ENCODE measurements at regions not wholly inside any gene's neighbourhood (a gene's known extent, or its start where the extent isn't known, plus 50 kb on each side); places are given as distances from the start of the nearest gene placed in this dataset.
"Not testable (repeated sequence)": the region's sequence is repeated elsewhere in the genome, so short reads cannot be mapped to it uniquely, and the experiment has no call there.

GRCh38 chr5:91535499-91535898, 152.4 kb upstream of the ARRDC3 start:
- no peak for DNase-seq

- no peak for DNase-seq
Observed at GRCh38 chr5:91534332-91534731, 151.2 kb upstream of the ARRDC3 start.

GRCh38 chr5:91532779-91533178, 149.7 kb upstream of the ARRDC3 start:
- no peak for DNase-seq

GRCh38 chr5:91532281-91532680, 149.2 kb upstream of the ARRDC3 start:
- DNase-seq: no peak

GRCh38 chr5:91528831-91529230, 145.7 kb upstream of the ARRDC3 start:
- DNase-seq: no peak

- no peak for DNase-seq
Observed at GRCh38 chr5:91521785-91522184, 138.7 kb upstream of the ARRDC3 start.

GRCh38 chr5:91521334-91521733, 138.2 kb upstream of the ARRDC3 start:
- DNase-seq: no peak

- DNase-seq: no peak
Observed at GRCh38 chr5:91514400-91514799, 131.3 kb upstream of the ARRDC3 start.

- DNase-seq: no peak
Observed at GRCh38 chr5:91503321-91503720, 120.2 kb upstream of the ARRDC3 start.

- DNase-seq: no peak
Observed at GRCh38 chr5:91500758-91501157, 117.6 kb upstream of the ARRDC3 start.

GRCh38 chr5:91499943-91500531, 116.9 kb upstream of the ARRDC3 start:
- DNase-seq: no peak

GRCh38 chr5:91495699-91496098, 112.6 kb upstream of the ARRDC3 start:
- no peak for DNase-seq

GRCh38 chr5:91494447-91494996, 111.4 kb upstream of the ARRDC3 start:
- no peak for DNase-seq

GRCh38 chr5:91493086-91493485, 110.0 kb upstream of the ARRDC3 start:
- no peak for DNase-seq

GRCh38 chr5:91491229-91491628, 108.1 kb upstream of the ARRDC3 start:
- no peak for DNase-seq

- DNase-seq: no peak
Observed at GRCh38 chr5:91490316-91490715, 107.2 kb upstream of the ARRDC3 start.

- DNase-seq: no peak
Observed at GRCh38 chr5:91487420-91487819, 104.3 kb upstream of the ARRDC3 start.

- DNase-seq: no peak
Observed at GRCh38 chr5:91486638-91487037, 103.5 kb upstream of the ARRDC3 start.

- DNase-seq: no peak
Observed at GRCh38 chr5:91484662-91485061, 101.5 kb upstream of the ARRDC3 start.

- DNase-seq: not testable (repeated sequence)
Observed at GRCh38 chr5:91479376-91479775, 96.3 kb upstream of the ARRDC3 start.

- DNase-seq: no peak
Observed at GRCh38 chr5:91478096-91478495, 95.0 kb upstream of the ARRDC3 start.

- DNase-seq: no peak
Observed at GRCh38 chr5:91477408-91477807, 94.3 kb upstream of the ARRDC3 start.

GRCh38 chr5:91474201-91474600, 91.1 kb upstream of the ARRDC3 start:
- DNase-seq: no peak

GRCh38 chr5:91472631-91473030, 89.5 kb upstream of the ARRDC3 start:
- DNase-seq: no peak

All from nucleus accumbens (tissue), 56 donors.